NCI-H1417 treated with DMSO at 0.1 percent for 48 hours (cell line): ENCODE measurements at regions not wholly inside any gene's neighbourhood (a gene's known extent, or its start where the extent isn't known, plus 50 kb on each side); places are given as distances from the start of the nearest gene placed in this dataset.

Source experiments
- DNase-seq: peaks from one replicate; lab custom pipeline; 2025; lab: John Stamatoyannopoulos, UW

DNA sequence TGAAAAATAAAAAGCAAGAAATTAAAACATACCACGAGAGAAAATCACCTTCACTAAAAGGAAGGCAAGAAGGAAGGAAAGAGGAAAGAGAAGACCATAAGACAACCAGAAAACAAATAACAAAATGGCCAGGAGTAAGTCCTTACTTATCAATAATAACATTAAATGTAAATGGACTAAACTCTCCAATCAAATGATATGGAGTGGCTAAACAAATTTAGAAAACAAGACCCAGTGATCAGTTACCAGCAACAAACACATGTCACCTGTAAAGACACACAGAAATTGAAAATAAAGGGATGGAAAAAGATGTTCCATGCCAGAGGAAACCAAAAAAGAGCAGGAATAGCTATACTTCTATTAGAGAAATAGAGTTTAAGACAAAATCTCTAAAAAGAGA, 85.0 kb upstream of the SLC38A4 start:
- no peak for DNase-seq

DNA sequence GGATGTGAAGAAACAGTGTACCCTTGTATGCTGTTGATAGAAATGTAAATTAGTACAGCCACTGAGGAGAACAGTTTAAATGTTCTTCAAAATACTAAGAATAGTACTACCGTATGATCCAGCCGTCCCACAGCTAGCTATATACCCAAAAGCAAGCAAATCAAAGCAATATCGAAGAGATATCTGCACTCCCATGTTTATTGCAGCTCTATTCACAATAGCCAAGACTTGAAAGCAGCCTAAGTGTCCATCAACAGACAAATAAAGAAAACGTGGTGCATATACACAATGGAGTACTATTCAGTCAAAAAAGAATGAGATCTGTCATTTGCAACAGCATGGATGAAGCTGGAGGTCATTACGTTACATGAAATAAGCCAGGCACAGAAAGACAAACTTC, 88.5 kb upstream of the SLC38A4 start:
- DNase-seq = no peak

DNA sequence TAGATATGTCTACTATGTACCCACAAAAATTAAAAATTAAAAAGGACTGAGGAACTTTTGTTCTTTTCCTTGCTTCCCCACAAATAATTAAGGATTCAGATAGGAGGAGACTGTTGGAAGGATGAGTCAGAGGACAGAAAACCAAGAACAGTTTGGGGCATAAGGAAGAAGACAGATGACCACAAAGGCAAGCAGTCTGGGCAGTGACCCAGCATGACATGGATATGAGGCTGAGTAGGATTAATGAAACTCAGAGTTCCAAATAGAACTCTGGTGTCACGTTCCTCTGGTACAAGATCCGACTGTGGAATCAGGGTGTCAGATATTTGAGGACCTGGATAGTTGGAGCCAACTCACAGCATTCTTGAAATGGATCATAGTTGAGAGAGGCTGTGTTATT, 89.3 kb upstream of the SLC38A4 start:
- no peak for DNase-seq

DNA sequence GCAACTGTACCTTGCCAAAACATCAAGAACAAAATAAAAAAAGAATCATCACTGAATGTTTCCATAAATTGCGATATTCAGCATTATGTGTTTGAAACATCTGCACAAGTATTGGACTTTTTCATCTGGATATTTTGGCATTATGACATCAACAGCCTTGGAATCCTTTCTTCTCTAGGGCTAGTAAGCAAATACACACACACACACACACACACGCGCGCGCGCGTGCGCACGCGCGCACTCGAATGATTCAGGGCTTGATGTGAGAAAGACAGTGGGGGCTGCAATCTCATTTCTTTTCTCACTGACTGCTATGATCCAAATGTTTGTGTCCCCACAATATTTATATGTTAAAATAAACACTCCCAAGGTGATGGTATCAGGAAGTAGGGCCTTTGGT, 90.0 kb upstream of the SLC38A4 start:
- DNase-seq = no peak

- DNase-seq = no peak
Measured at GRCh38 chr12:46916796-46917419, 91.1 kb upstream of the SLC38A4 start.

DNA sequence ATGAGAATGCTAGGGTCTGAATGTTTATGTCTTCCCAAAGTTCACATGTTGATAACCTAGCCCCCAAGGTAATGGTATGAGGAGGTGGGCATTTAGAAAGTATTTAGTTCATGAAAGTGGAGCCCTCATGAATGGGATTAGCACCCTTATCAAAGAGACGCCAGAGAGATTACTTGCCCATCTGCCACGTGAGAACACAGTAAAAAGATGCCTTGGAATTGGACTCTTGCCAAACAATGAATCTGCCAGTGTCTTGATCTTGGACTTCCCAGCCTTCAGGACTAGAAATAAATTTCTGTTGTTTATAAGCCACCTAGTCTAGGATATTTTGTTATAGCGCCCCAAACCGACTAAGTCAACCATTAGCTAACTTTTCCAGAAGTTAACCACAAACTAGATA, 92.0 kb upstream of the SLC38A4 start:
- no peak for DNase-seq

GRCh38 chr12:46918631-46919030, 92.8 kb upstream of the SLC38A4 start:
- no peak for DNase-seq

DNA sequence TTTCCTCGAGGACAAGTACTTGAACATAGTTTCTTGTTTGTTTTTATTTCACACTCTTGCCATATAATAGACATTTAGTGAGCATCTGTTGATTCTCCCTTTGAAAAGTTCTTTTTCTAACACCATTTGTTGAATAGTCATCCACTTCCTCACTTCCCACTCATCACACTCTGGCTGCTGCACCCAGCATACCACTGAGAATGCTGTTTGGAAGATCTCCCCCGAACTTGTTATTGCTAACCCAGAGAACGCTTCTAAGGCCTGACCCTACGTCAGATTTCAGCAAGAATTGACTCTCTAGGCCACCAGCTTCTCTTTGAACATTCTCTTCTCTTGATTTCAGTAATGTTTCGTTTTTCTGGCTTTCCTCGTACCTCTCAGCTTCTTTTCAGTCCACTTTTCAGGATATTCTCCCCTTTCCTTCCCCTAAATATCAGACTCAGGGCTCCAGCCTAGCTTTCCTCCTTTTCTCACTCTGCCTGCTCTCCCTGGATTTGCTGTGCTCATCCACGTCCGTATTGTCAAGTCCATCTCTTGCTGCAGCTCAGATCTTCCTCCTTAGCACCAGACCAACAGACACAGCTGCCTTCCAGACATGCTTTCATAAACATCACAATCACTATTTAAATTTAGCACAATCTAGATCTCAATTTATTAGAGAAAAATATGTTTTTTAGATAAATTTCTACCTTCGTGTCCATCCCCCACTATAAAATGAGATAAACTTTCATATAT, 94.0 kb upstream of the SLC38A4 start:
- DNase-seq = no peak

DNA sequence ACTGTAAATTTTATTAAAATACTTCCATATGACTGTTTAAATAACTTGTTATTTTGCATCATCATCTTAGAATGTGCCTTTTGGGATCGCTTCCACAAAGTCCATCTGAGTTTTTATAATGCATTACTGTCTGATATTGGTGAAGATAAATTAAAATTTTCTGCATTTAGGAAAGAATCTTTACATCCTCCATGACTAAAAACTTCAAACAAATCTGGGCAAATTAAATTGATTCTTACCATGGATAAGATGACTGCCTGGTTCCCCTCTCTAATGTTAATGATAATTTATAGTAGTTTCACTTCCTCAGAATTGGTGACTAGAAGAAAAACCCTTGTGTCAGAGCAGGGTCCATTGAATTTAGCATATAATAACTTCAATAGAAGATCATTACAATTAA, 94.7 kb upstream of the SLC38A4 start:
- DNase-seq = no peak

- no peak for DNase-seq
Measured at GRCh38 chr12:46921048-46921763, 95.4 kb upstream of the SLC38A4 start.

GRCh38 chr12:46921764-46922133, 96.0 kb upstream of the SLC38A4 start:
- no peak for DNase-seq

- DNase-seq = no peak
Measured at GRCh38 chr12:46926526-46926925, 100.7 kb upstream of the SLC38A4 start.

DNA sequence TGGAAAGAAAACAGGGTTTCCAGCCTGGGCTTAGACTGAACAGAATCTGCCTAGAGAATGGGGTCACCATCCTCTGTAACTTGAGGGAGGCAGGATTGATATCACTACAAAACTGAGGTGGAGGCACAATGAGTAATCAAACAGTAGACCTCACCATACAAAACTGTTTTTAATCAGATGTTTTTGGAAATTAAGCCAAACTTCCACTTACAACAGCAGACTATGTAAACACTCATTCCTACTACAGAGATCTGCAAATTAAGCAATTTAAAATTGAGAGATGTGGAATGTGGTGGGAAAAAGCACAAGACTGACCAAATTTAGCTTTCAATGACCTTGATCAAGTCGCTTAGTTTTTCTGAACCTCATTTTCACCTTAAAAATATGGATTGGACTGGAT, 104.3 kb upstream of the SLC38A4 start:
- no peak for DNase-seq

DNA sequence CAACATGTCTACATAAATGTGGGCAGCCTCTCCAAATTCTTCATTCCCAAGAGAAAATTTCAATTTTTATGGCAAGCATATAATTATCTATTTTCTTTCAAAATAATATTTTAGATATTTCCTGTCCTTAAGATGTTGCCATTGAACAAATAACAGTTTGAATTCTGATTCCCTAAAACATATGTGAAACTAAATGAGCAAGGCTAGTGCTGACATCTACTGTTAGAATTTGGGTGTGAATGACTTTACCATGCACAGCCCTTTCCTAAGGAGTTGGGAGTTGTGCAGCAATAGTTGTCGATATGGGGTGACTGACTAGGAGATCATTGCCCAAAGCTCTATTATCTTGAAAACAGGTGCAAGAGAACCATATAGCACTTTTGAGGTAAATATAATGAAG, 108.2 kb upstream of the SLC38A4 start:
- DNase-seq = peak; percentile 36

- DNase-seq = no peak
Measured at GRCh38 chr12:46934374-46935111, 108.7 kb upstream of the SLC38A4 start.

GRCh38 chr12:46935271-46935847, 109.6 kb upstream of the SLC38A4 start:
- no peak for DNase-seq

DNA sequence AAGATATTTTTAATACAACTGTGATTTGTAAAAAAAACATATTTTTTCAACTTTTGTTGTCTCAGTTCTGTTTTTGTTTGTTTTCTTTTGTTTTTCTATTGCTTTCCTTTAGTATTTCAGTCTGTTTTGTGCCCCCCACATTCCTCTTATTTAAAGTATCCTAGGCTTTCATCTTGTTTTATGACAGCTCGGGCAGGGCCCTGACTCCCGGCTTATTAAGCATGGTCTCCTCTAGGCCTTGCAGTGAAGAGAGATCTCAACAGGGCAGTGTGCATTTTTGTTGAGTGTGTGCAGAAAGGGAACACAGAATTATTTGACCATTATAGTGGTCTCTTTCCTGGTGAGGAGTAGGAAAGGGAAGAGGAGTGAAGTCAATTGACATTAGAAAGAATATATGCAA, 110.2 kb upstream of the SLC38A4 start:
- no peak for DNase-seq

- no peak for DNase-seq
Measured at GRCh38 chr12:46938071-46938678, 112.4 kb upstream of the SLC38A4 start.

GRCh38 chr12:46941981-46942380, 116.2 kb upstream of the SLC38A4 start:
- DNase-seq = no peak

DNA sequence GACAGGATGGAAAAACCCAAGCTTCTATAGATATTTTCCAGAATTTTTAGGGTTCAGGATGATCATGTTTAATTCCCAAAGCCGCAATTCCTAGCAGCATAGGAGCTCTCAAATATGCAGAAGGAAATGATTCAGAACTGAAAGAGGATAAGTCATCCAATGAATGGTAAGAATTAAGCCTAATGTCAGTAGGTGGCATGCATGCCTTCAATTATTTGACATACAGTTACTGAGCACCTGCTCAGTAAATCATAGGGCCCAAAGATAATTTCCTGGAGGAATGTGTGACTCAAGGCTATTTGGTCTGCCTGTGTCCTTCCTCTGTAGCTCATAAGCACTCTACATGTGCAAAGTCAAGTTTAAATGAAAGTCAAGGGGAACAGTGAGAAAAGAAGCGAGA, 116.8 kb upstream of the SLC38A4 start:
- no peak for DNase-seq

DNA sequence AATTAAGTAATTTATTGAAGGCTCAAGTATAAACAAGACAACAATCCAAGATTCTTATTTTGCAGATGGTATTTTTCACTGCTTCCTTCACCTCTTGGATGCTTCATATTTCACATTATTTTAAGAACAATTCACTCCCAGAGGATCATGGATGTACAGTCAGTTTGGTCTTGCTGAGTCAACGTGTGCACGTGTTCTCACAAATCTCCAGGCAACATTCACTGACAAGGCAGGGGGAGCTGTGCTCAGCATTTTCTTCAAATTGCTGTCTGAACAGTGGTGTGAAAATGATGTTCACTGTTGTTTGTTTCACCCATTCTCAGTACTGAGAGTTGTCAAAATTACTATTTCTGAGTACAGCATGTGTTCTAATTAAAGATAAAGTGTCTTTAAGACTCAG, 118.3 kb upstream of the SLC38A4 start:
- no peak for DNase-seq

DNA sequence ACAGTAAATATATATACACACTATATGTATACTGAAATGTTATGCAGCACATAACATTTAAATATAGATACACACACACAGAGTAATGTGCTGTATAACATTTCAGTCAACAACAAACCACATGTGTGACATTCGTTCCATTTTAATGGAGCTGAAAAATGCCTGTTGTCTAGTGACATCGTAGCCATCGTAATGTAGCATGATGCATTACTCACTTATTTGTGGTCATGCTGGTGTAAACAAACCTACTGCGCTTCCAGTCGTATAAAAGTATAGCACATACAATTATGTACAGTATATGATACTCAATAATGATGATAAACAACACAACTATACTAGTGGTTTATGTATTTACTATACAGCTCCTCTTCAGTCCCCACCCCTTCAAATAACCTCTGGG, 119.0 kb upstream of the SLC38A4 start:
- DNase-seq = no peak
